ENCODE measurements at regions not wholly inside any gene's neighbourhood (a gene's known extent, or its start where the extent isn't known, plus 50 kb on each side); places are given as distances from the start of the nearest gene placed in this dataset.

- TF ChIP-seq, protein P1, sequence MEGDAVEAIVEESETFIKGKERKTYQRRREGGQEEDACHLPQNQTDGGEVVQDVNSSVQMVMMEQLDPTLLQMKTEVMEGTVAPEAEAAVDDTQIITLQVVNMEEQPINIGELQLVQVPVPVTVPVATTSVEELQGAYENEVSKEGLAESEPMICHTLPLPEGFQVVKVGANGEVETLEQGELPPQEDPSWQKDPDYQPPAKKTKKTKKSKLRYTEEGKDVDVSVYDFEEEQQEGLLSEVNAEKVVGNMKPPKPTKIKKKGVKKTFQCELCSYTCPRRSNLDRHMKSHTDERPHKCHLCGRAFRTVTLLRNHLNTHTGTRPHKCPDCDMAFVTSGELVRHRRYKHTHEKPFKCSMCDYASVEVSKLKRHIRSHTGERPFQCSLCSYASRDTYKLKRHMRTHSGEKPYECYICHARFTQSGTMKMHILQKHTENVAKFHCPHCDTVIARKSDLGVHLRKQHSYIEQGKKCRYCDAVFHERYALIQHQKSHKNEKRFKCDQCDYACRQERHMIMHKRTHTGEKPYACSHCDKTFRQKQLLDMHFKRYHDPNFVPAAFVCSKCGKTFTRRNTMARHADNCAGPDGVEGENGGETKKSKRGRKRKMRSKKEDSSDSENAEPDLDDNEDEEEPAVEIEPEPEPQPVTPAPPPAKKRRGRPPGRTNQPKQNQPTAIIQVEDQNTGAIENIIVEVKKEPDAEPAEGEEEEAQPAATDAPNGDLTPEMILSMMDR (IDR thresholded peaks at IDR 0.05; ENCODE audit: insufficient read depth, low read depth, low read length, missing control alignments), result no peak
- H3K4me3 ChIP-seq (ENCODE audit: low read length), result no peak overlapping the region
- peak; percentile 35 for DNase-seq (ENCODE audit: low read depth)
Measured at GRCh38 chr2:67790622-67791021, 272.2 kb downstream of the C1D start.

- H3K4me3 ChIP-seq (ENCODE audit: low read length), result no peak overlapping the region
- TF ChIP-seq, protein P1 (IDR thresholded peaks at IDR 0.05; ENCODE audit: insufficient read depth, low read depth, low read length, missing control alignments), result no peak
- DNase-seq (ENCODE audit: low read depth), result no peak
Measured at GRCh38 chr2:67792191-67792590, 270.6 kb downstream of the C1D start.

GRCh38 chr2:67792681-67793091, 270.1 kb downstream of the C1D start:
- TF ChIP-seq, protein P1 (IDR thresholded peaks at IDR 0.05; ENCODE audit: insufficient read depth, low read depth, low read length, missing control alignments), result no peak
- DNase-seq (ENCODE audit: low read depth), result no peak

DNA sequence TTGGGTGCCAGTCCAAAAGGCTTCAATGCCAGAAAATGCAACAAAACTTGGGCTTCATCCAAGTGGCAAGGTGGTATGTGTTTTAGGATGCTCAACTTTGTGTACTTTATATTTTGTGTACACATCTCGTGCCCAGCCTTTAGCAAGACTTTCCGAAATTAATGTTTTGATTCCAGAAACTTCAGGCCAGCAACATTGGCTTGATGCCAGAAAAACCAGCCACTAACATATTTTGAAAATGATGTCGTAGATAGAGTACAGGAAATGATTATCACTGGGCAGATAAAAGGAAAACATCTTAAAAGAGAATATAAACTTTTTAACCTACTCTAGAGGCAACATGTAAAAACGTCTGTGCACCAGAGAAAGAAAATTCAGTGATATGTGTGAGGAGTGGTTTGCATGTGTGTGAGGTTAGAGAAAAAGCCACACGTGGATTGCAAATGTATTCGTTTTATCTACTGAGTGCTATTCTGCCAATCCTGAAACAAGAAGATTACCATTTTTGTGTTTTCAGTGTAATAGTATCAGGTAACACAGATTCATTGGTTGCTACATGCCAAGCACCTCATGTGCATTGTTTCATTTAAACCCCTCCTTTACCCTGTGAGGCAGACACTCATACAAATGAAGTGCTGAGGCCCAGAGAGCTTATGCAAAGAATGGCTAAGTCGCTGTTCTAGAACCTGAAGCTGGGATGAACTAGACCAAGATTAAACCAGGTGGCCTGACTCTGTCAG, 264.8 kb downstream of the C1D start:
- TF ChIP-seq, protein P1 (IDR thresholded peaks at IDR 0.05; ENCODE audit: insufficient read depth, low read depth, low read length, missing control alignments), result no peak
- peak; percentile 30 for DNase-seq (ENCODE audit: low read depth)
- no peak overlapping the region for H3K4me3 ChIP-seq (ENCODE audit: low read length)

More at GRCh38 chr2:67792681-67793091, 270.1 kb downstream of the C1D start:
- H3K4me3 ChIP-seq (ENCODE audit: low read length), result no peak overlapping the region

- TF ChIP-seq, protein P1 (IDR thresholded peaks at IDR 0.05; ENCODE audit: insufficient read depth, low read depth, low read length, missing control alignments), result no peak
- no peak for DNase-seq (ENCODE audit: low read depth)
- no peak overlapping the region for H3K4me3 ChIP-seq (ENCODE audit: low read length)
Measured at GRCh38 chr2:67798541-67799160, 264.2 kb downstream of the C1D start.

- TF ChIP-seq, protein P1 (IDR thresholded peaks at IDR 0.05; ENCODE audit: insufficient read depth, low read depth, low read length, missing control alignments), result no peak
- H3K4me3 ChIP-seq (ENCODE audit: low read length), result no peak overlapping the region
- no peak for DNase-seq (ENCODE audit: low read depth)
Measured at GRCh38 chr2:67799886-67800285, 262.9 kb downstream of the C1D start.
